ENCODE measurements at regions not wholly inside any gene's neighbourhood (a gene's known extent, or its start where the extent isn't known, plus 50 kb on each side); places are given as distances from the start of the nearest gene placed in this dataset.

GRCh38 chr12:107900588-107900987, 126.1 kb downstream of the ASCL4 start:
- no peak for TF ChIP-seq CTCF (IDR thresholded peaks at IDR 0.05; ENCODE audit: low read depth, low read length, missing input control)
- TF ChIP-seq FOXA1 (IDR thresholded peaks at IDR 0.05) = no peak
- TF ChIP-seq RAD21 (IDR thresholded peaks at IDR 0.05) = no peak
- no peak for TF ChIP-seq EGR1 (IDR thresholded peaks at IDR 0.05; ENCODE audit: low read depth in 2 of 2)
- TF ChIP-seq YY1 (IDR thresholded peaks at IDR 0.05) = no peak
- no peak for TF ChIP-seq HNF4A (conservative IDR thresholded peaks at IDR 0.05)
- TF ChIP-seq REST (IDR thresholded peaks at IDR 0.05) = no peak
- no peak for TF ChIP-seq JUND (IDR thresholded peaks at IDR 0.05)
- TF ChIP-seq TAF1 (conservative IDR thresholded peaks at IDR 0.05) = no peak
- no peak for TF ChIP-seq HNF4G (IDR thresholded peaks at IDR 0.05)
- no peak for TF ChIP-seq MAX (IDR thresholded peaks at IDR 0.05)
- TF ChIP-seq RXRA (IDR thresholded peaks at IDR 0.05) = no peak
- TF ChIP-seq ZBTB33 (IDR thresholded peaks at IDR 0.05) = no peak
